ENCODE measurements at regions not wholly inside any gene's neighbourhood (a gene's known extent, or its start where the extent isn't known, plus 50 kb on each side); places are given as distances from the start of the nearest gene placed in this dataset.

DNA sequence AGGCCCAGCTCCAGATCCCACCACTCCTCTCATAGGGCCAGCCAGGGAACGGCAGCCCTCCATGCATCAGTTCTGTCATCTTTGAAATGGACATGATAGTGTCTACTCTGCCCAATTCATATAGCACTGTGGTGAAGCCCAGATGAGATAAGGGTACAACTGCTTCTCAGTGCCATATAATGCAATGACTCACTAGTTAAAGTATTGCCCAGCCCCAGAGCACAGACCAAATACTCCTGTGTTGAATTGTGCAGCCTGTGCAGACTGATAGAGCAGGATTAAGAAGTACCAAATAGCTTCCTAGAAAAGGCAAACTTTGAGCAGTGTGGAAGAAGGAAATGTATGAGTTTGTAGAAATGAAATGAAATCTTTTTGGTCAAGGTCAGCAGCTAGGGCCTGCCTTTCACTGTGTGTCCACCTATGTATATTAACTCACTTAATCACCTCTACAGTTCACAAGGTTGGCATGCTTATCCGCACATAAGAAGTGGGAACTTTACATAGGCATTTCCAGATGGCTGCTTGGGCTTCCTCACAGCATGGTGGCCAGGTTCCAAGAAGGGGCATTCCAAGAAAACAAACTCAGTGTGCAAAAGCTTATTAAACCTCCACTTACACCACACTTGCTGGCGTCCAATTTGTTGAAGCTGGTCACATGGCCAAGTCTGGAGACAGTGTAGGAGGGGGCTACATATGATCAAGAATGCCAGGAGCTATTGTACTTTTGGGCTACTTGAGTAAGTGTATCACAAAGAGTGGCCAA, 102.8 kb upstream of the COPS8 start (continued):
- TF ChIP-seq SMAD3 (CRISPR knock-in tag; IDR thresholded peaks at IDR 0.05; ENCODE audit: borderline replicate concordance) (no peak), JUN (CRISPR knock-in tag; IDR thresholded peaks at IDR 0.05) (no peak), MXD4 (CRISPR knock-in tag; IDR thresholded peaks at IDR 0.05; ENCODE audit: borderline replicate concordance) (no peak), ZNF219 (CRISPR knock-in tag; IDR thresholded peaks at IDR 0.05; ENCODE audit: borderline replicate concordance) (no peak), HMGA2 (CRISPR knock-in tag; IDR thresholded peaks at IDR 0.05) (no peak), MAX (CRISPR knock-in tag; IDR thresholded peaks at IDR 0.05) (no peak), ZNF416 (CRISPR knock-in tag; IDR thresholded peaks at IDR 0.05) (no peak), TCF7 (CRISPR knock-in tag; IDR thresholded peaks at IDR 0.05; ENCODE audit: low read depth) (no peak), FOXP4 (CRISPR knock-in tag; IDR thresholded peaks at IDR 0.05) (no peak), GTF2I (CRISPR knock-in tag; conservative IDR thresholded peaks at IDR 0.05) (no peak), OVOL2 (CRISPR knock-in tag; IDR thresholded peaks at IDR 0.05; ENCODE audit: borderline replicate concordance) (no peak), ATF1 (CRISPR knock-in tag; IDR thresholded peaks at IDR 0.05) (no peak), ZNF263 (CRISPR knock-in tag; IDR thresholded peaks at IDR 0.05; ENCODE audit: low read depth) (no peak)
- TF ChIP-seq, protein P1, sequence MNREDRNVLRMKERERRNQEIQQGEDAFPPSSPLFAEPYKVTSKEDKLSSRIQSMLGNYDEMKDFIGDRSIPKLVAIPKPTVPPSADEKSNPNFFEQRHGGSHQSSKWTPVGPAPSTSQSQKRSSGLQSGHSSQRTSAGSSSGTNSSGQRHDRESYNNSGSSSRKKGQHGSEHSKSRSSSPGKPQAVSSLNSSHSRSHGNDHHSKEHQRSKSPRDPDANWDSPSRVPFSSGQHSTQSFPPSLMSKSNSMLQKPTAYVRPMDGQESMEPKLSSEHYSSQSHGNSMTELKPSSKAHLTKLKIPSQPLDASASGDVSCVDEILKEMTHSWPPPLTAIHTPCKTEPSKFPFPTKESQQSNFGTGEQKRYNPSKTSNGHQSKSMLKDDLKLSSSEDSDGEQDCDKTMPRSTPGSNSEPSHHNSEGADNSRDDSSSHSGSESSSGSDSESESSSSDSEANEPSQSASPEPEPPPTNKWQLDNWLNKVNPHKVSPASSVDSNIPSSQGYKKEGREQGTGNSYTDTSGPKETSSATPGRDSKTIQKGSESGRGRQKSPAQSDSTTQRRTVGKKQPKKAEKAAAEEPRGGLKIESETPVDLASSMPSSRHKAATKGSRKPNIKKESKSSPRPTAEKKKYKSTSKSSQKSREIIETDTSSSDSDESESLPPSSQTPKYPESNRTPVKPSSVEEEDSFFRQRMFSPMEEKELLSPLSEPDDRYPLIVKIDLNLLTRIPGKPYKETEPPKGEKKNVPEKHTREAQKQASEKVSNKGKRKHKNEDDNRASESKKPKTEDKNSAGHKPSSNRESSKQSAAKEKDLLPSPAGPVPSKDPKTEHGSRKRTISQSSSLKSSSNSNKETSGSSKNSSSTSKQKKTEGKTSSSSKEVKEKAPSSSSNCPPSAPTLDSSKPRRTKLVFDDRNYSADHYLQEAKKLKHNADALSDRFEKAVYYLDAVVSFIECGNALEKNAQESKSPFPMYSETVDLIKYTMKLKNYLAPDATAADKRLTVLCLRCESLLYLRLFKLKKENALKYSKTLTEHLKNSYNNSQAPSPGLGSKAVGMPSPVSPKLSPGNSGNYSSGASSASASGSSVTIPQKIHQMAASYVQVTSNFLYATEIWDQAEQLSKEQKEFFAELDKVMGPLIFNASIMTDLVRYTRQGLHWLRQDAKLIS (CRISPR knock-in tag; IDR thresholded peaks at IDR 0.05; ENCODE audit: borderline replicate concordance), result no peak
- TF ChIP-seq, protein P2, sequence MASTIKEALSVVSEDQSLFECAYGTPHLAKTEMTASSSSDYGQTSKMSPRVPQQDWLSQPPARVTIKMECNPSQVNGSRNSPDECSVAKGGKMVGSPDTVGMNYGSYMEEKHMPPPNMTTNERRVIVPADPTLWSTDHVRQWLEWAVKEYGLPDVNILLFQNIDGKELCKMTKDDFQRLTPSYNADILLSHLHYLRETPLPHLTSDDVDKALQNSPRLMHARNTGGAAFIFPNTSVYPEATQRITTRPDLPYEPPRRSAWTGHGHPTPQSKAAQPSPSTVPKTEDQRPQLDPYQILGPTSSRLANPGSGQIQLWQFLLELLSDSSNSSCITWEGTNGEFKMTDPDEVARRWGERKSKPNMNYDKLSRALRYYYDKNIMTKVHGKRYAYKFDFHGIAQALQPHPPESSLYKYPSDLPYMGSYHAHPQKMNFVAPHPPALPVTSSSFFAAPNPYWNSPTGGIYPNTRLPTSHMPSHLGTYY (CRISPR knock-in tag; IDR thresholded peaks at IDR 0.05), result no peak
- TF ChIP-seq, protein P3, sequence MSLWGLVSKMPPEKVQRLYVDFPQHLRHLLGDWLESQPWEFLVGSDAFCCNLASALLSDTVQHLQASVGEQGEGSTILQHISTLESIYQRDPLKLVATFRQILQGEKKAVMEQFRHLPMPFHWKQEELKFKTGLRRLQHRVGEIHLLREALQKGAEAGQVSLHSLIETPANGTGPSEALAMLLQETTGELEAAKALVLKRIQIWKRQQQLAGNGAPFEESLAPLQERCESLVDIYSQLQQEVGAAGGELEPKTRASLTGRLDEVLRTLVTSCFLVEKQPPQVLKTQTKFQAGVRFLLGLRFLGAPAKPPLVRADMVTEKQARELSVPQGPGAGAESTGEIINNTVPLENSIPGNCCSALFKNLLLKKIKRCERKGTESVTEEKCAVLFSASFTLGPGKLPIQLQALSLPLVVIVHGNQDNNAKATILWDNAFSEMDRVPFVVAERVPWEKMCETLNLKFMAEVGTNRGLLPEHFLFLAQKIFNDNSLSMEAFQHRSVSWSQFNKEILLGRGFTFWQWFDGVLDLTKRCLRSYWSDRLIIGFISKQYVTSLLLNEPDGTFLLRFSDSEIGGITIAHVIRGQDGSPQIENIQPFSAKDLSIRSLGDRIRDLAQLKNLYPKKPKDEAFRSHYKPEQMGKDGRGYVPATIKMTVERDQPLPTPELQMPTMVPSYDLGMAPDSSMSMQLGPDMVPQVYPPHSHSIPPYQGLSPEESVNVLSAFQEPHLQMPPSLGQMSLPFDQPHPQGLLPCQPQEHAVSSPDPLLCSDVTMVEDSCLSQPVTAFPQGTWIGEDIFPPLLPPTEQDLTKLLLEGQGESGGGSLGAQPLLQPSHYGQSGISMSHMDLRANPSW (CRISPR knock-in tag; conservative IDR thresholded peaks at IDR 0.05; ENCODE audit: low read depth), result no peak

DNA sequence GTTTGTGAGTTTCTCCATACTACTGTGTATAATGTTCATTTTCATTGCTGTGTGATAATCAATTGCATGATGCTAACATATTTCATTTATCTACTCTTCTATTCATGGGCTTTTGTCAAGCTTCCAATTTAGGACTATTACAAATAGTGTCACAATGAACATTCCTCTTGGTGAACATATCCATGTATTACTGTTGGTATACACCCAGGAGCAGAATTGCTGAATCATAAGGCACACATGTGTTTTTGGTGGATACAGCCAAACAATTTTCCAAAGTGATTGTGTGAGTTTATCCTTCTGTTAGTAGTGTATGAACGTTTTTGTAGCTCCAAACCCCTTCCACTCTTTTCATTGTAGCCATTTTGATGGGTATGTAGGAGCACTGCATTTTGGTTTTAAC, 101.6 kb upstream of the COPS8 start:
- peaks cover 32% of the 10 kb centered on the region for H3K9me3 Mint-ChIP-seq
- H3K4me1 Mint-ChIP-seq, result no peaks in the 10 kb centered on the region
- H3K4me3 Mint-ChIP-seq, result no peak overlapping the region
- peaks cover 11% of the 10 kb centered on the region for H3K36me3 Mint-ChIP-seq
- ATAC-seq, result no peak
- no peaks in the 10 kb centered on the region for H3K27me3 Mint-ChIP-seq (ENCODE audit: low read depth)
- TF ChIP-seq, protein P4, sequence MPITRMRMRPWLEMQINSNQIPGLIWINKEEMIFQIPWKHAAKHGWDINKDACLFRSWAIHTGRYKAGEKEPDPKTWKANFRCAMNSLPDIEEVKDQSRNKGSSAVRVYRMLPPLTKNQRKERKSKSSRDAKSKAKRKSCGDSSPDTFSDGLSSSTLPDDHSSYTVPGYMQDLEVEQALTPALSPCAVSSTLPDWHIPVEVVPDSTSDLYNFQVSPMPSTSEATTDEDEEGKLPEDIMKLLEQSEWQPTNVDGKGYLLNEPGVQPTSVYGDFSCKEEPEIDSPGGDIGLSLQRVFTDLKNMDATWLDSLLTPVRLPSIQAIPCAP (CRISPR knock-in tag; IDR thresholded peaks at IDR 0.05), result no peak
- DNase-seq (ENCODE audit: low spot score), result no peak
- CTCF ChIA-PET, result no interaction called here
- no peak overlapping the region for H3K27ac Mint-ChIP-seq
- POLR2A ChIA-PET, result no interaction called here
